NOMO-1 treated with dmso at 0.1 percent for 144 hours (cell line): ENCODE measurements at regions not wholly inside any gene's neighbourhood (a gene's known extent, or its start where the extent isn't known, plus 50 kb on each side); places are given as distances from the start of the nearest gene placed in this dataset.

Experiments used
- DNase-seq: peaks from one replicate; lab custom pipeline; 2025; ENCODE audit not compliant: unreplicated experiment; lab: John Stamatoyannopoulos, UW

DNA sequence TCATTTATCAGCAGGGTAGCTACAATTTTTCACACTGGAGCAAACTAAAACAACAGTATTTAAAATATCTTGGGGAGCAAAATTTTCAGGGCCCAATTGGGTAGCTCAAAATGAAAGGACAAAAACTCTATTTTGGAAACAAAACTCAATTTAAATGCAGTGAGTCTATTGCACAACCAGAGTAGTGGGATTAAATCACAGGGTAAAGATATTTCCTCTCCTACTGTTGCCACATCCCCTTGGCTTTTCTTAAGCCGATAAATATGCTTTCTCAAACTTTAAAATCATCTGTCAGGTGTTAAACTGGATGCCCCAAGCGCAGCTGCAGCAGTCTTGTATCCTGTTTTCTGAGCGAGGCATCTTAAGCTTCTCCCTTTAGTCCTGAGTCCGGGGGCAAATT is 1474.3 kb upstream of the CDH9 start:
- DNase-seq = no peak

DNA sequence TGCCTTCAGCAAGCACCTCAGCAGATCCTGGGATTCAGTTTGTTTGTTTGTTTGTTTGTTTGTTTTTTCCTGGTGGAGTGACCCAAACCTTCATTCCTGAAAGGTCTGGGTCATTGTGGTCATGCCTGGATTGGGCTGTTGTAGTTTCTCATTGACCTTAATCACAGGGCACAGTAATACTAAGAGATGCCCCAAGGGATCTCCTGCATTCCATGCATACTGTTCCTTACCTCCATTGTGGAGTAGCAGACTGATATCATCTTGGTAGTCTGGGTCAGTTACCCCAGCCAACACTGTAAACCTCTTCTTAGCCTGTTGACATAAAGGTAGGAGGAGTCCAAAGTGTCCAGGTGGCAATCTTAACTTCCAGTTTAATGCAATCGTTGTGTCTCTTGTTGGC is 1466.7 kb upstream of the CDH9 start:
- no peak for DNase-seq

DNA sequence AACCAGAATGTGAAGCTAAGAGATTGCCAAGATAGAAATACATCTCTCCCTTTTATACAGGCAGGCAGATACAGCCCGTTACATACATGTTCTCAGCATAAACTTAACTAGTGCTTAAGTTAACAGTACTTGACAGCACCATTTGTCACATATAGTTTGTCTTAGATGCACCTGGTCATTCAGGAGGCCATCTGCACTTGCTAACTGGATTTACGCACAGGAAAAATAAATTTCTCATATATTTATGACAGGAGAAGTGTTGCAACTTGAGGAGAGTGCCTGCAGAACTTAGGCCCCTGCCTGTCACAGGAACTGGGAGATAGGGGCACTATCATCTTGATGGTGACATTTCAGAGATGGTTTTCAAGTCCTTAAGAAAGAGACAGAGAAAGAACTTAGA is 1462.1 kb upstream of the CDH9 start:
- no peak for DNase-seq

DNA sequence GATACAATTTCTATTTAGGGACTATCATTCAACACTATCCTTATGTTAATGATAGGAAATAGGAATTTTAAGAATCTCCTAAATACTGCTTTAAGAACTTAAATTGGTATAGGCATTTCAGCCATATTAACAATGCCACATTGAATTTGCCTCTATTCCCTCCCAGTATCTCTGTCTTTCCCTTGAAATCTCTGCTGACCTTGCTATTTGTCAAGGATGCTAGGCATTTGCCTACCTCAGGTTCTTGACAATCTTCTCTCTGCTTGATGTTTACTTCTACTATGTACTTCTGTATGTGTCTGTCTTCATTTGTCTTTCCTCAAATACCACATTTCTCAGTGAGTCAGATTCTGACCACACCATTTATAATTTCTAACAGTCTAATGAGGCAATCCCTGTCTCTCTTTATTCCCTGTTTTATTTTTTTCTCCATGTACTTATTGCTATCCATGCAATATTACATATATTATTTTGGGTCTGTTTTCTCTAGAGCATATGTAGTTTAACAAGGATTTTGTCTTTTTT is 1461.4 kb upstream of the CDH9 start:
- DNase-seq = no peak

DNA sequence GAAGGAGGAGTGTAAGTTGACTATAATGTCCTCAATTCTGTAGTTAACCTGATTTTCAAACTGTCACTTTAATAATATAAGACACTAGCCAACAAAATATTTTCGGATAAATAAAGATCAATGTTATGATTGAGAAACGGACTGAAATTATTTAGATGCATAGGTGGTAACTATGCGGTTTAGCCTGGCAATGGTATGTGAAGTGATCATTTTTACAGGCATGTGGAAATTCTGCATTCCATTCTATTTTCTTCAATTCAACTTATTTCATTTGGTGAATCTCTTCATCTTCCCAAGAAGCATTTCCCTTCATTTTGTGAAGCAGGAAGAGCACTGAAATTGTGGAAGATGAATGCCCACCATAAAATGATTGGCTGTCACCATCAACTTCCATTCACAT is 1457.5 kb upstream of the CDH9 start:
- DNase-seq = no peak

DNA sequence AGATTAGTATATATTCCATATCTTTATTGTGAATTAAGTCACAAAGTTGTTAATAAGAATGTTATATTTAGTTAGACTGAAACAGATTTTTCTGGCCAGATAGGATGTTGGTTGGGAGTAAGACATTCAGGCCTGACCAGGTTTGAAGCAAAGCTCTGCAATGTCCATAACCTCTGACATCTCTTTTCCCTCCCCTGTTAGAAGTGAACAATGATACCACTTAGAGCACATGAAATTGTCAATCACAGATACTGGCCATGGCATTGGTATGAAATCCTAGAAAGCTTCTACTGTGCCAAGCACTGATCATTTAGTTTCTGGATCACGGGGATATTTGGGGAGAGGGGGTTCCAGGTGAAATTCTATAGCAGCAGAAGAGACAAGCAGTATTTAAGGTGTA is 1455.1 kb upstream of the CDH9 start:
- DNase-seq = no peak

DNA sequence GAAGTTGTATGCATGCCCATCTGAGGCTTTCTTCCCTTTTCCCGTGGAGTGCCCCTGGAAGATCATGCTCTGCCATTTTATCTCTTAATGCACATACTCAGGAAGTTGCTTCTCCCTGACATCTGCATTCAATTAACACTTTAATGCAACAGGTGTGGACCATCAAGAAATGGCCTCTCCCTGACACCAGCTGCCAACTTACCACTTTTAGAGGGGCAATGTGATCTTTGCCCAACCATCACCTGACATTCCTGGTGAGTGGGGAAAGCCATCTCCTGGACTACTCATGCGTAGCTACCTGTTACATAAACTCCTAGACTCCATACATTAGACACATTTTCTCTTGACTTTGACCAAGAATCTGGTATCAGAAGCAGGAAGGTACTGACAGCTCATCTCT is 1450.4 kb upstream of the CDH9 start:
- DNase-seq = no peak

DNA sequence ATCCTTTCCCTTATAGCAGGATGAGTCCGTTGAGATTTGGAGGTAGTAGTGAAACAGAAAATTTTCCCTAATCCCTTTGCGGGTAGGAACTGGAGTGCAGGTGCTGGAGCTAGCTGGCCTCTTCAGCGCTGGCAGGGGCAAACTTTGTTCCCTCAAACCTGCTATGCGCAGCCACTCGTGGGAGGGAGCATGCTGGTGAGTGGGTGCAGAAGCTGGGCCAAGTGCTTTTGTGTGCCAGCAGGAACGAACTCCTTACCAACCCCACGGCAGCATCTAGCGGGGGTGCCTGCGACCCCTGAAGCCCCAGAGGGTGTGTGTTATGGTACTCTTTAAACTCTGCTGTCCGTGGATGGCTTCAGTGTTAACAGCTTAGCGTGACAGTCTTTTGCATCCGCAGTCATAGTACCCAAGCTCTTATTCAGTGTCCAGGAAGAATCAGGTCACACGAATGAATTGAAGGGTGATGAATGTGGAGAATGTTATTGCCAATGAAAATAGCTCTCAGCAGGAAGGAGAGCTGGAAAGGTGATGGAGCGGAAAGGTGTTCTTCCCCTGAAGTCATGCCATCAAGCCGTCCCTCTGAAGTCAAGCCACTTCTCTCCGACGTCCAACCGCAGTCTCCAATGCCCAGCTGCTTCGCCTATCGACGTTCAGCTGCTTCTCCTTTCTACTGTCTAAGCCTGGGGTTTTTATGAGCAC is 1445.1 kb upstream of the CDH9 start:
- no peak for DNase-seq

DNA sequence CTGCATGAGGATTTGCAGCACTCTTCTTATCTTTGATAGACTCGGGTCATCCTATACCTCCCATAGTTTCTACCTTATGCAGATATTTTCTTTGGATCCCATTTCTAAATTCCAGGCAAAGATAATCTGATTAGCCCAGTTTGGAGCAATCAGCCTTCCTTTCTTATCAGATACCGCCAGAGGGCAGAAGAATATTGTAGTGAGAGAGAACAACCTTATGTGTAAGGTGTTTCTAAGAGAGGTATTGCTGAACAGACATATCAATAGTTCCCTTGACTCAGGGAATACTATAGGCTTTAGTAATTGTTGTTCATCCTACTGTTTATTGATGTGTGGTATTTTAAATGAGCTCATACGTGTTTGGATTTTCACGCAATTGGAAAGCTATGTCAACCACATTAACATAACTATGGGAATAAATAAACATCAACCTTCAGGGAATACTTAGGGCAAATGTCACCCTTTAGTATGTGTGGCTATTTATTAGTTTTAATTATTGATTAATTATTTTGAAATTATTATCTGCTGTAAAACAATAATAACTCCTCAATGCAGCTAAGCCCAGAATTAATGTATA is 1435.2 kb upstream of the CDH9 start:
- DNase-seq = no peak

DNA sequence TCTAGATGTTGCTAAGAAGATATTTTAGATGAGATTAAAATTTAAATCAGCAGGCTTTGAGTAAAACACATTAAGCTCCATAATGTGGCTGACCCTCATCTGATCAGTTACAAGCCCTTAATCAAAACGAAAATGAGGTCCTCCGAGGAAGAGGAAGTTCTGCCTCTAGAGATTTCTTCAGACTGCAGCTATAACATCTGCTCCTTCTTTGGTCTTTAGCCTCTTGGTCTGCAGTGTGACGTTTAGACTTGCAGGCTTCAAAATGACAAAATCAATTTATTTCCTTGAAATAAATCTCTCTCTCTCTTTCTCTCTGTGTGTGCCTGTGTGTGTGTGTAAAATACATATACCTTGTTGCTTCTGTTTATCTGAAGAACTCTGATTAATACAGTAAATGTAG is 1429.8 kb upstream of the CDH9 start:
- peak; percentile 67 for DNase-seq

DNA sequence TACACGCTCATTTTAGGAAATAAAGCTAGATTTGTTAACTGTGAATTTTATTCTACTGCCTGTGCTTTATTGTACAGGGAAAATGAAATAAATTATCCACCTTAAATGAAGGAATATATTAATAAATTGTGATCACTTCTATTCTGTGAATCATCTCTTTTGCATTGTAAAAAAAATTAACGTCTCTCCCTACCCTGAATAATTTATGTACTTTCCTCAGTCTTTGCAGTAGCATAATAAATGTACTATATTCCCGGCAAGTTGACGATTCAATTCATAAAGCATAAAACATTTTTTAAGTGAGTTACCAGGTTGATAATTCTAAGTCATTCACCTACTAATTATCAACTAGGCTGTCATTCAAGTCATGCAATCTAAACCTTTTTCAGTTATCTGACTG is 1425.3 kb upstream of the CDH9 start:
- DNase-seq = no peak

DNA sequence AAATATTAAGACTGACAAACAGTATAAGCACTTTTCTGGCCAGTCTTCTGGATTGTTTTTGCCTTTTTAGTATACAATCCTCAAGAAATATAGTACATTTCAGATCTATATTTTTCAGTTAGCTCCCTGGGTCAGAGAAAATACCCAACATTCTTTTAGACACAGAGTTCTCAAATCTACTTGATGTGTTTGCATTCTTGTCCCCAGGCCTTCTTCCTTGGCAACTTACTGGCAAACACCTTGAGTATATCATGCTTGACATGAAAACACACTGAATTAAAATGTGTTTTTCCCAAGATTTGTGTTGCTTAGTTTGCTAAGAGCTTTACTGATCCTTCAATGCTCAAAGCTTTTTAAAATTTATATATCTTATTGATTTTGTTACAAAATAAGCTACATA is 1413.1 kb upstream of the CDH9 start:
- no peak for DNase-seq

DNA sequence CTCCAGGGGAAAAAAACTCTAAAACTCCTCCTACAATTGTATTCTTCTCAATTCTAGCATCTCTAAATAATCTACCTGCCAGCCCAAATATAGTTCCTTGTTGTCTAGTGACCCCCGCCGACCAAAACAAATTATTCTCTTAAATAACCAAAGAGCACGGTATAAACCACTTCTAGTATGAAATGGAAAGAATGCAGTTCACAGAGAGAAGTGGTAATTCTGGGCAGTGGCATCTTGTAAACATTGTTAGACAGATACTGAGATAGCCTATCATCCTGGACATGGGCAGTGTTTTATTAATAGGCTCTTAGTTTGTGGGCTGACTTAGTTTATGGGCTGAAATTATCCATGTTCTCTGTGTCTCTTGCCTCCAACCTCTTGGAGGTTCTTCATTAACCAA is 1412.6 kb upstream of the CDH9 start:
- DNase-seq = no peak

DNA sequence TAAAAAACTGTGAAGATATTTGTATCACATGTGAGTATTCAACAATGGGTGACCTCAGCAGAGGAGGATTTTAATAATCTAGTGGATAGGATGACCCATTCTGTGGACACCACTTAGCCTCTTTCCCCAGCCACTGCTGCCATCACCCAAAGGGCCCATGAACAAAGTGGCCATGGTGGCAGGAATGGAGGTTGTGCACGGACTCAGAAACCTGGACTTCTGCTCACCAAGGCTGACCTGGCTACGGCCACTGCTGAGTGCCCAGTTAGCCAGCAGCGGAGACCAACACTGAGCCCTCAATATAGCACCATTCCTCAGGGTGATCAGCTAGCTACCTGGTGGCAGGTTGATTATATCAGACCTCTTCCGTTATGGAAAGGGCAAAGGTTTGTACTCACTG is 1410.4 kb upstream of the CDH9 start:
- DNase-seq = no peak

DNA sequence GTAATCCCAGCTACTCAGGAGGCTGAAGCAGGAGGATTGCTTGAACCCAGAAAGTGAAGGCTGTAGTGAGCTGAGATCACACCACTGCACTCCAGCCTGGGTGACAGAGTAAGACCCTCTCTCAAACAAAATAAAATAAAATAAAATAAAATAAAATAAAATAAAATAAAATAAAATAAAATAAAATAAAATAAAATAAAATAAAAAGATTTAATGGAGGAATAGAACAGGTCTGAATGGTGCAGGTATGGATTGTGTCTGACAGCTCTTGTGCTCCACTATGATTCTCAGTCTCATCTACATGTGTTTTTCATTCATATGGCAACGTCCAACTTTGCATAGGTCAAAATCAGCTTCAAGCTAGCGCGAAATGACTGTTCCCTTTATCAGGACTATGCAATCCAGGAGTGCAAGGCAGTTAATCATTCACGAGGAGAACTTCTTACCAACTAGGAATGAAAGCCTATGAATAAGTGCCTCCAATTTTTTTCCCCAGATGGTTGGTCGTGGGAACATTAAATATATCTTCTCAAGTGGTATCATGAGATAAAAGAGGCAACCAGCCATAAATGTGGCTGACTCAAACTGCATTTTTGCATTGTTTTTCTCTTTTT is 1392.3 kb upstream of the CDH9 start:
- no peak for DNase-seq

DNA sequence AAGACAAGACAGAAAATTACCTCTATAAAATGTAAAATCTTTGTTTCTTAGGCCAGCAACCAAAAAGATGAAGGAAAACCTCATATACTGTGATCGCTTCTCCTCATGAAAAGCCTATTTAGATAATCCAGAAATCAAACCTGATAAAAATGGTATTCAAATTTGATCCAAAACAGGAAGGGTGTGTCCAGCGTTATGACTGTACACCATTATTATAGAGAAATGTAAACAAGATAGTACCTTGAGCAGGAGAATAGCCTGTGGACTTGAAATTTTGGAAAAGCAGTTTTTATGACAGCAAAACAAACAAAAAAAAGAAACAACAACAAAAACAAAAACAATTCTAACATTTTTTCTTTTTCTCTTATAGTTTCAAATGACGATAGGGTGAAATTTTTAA is 1382.8 kb upstream of the CDH9 start:
- DNase-seq = no peak

DNA sequence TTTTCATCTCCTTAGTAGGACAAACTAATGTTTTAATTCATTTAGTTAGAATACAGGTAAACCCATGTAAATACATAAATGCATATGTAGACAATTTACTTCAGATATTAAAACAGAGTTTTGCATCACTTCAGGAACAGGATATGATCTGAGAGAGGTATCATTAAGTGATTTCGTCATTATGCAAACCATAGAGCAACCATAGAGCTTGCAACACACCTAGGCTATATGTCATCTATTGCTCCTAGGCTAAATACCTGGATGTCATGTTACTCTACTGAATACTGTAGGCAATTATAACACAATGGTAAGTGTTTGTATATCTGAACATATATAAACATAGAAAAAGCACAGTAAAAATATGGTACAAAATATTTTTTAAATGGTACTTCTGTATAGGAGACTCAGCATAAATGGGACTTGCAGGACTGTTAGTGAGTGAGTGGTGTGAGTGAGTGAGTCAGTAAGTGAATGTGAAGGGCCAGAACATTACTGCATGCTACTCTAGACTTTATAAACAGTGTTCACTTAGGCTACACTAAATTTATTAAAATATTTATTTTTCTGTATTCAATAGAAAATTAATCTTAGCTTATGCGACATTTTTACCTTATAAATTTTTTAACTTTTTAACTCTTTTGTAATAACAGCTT is 1377.5 kb upstream of the CDH9 start:
- no peak for DNase-seq

DNA sequence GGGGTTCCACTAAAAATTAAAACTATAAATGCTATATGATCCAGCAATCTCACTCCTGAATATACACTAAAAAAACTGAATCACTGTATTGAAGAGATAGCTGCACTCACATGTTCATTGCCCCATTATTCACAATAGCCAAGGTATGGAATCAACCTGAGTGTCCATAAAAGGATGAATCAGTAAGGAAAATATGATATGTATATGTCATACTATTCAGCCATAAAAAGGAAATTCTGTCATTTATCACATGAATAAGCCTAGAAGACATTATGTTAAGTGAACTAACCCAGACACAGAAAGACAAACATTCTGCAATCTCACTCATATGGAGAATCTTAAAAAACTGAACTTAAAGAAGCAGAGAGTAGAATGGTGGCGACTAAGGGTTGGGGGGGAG is 1376.2 kb upstream of the CDH9 start:
- no peak for DNase-seq

DNA sequence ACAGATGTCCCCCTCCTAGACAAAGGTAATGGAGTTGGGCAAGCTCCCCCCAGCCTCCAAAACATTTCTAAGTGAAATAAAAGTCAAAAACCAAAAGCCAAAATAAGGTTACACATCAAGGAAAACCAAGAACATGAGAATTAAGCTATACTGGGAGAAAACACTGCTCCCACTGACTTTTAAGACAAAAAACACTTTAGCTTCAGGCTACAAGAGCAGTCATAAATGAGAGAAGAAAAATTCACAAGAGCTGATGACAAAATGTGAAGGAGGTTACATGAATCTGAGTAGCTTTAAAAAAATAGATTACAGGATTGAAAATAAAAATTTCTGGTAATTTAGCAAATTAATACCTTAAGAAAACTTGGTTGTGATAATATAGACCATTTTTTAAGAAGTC is 1370.3 kb upstream of the CDH9 start:
- no peak for DNase-seq

DNA sequence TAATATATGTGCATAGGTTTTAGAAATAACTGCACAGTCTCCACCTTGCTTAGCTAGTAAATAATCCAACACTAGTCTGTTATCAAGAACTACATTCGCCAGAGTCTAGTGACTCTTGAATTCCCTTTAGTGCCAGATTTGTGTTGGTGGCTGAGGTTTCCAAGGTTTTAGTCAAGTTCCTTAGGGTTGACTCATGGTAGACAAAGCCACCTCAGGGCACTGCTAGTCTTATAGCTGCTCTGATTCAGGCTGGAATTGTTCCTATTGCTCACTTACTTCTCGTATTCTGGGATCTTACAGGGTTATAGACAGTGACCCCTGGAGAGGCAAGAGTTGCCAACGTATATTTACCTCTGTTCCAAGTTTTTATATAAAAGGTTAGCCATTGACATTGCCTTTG is 1369.8 kb upstream of the CDH9 start:
- no peak for DNase-seq

DNA sequence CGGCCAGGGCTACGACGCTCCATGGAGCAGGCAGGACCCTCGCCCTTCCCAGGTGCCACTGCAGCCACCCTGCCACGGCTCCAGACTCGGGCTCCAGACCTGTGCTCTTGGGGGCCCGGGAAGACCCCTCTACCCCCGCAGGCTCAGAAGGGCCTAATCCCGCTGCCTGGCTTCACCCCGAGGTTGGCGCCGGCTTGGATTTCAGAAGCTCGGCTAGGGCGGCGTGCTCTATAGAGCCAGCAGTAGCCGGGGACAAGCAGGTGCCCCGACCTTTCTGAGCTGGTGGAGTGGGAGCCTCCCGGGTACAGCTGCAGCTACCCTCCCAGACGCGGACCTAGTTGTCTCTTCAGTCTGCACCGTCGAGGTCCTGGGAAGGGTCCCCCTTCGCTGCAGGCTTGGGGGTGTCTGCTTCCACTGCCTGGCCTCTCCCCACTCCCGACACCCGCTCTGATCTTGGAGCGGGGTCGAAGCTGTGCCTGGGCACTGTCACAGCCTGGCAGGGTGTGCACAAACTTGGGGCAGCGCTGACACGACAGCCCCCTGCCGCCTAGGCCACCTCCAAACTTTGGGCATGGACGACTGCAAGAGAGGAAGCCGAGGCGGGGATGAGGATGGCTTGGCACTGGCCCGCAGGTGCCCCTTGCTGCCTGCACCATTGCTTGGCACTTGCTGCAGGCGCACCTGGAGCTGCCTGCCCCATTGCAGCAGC is 1366.1 kb upstream of the CDH9 start:
- no peak for DNase-seq

DNA sequence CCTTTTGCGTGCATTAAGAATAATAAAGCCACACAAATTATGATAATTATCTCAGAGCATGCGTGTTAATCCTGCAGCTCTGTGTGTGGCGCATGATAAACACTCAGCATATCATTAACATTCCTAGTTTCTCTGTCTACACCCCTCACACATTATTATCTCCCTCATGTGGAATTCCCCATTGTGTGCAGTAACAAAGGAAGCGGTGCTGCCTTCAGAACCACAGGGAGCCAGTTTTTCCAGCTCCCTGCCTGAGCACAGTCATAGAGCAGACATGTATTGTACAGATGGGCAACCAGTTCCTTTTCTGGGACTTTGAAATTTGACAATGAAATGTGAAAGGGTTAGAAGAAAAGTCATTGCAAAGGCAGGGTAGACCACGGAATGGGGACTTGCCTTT is 1365.5 kb upstream of the CDH9 start:
- no peak for DNase-seq
